ENCODE measurements at regions not wholly inside any gene's neighbourhood (a gene's known extent, or its start where the extent isn't known, plus 50 kb on each side); places are given as distances from the start of the nearest gene placed in this dataset.

- no peak for FAIRE-seq
- Histone ChIP-seq H2AFZ (ENCODE audit: low read depth, low read length) (no peak overlapping the region), H3K4me1 (ENCODE audit: control insufficient read depth, extremely low read depth, insufficient read depth, low read length) (no peaks in the 10 kb centered on the region), H3K9me1 (replicated peaks; ENCODE audit: control insufficient read depth, extremely low read depth, insufficient read depth, low read length) (no peaks in the 10 kb centered on the region), H3K9me3 (replicated peaks; ENCODE audit: control insufficient read depth, insufficient read depth, low read length) (no peaks in the 10 kb centered on the region), H3K4me3 (replicated peaks in 1 of 3; ENCODE audit: insufficient read depth in 1 of 3, low read depth in 1 of 3, low read length in 3 of 3) (no peak overlapping the region), H3K36me3 (ENCODE audit: control insufficient read depth in 2 of 2, extremely low read depth in 1 of 2, insufficient read depth in 2 of 2, low read length in 2 of 2) (no peaks in the 10 kb centered on the region), H3K9ac (replicated peaks; ENCODE audit: extremely low read depth, insufficient read depth, low read length) (no peak overlapping the region), H3K79me2 (ENCODE audit: control insufficient read depth, insufficient read depth, low read length) (no peaks in the 10 kb centered on the region), H3K27ac (ENCODE audit: insufficient read depth, low read depth, low read length) (no peak overlapping the region), H3K27me3 (ENCODE audit: control insufficient read depth in 2 of 2, insufficient read depth in 2 of 2, low read length in 2 of 2) (no peaks in the 10 kb centered on the region), H3K4me2 (ENCODE audit: insufficient read depth, low read length) (no peak overlapping the region), H4K20me1 (replicated peaks; ENCODE audit: control insufficient read depth, extremely low read depth, insufficient read depth, low read length) (no peaks in the 10 kb centered on the region)
- ChIA-PET POLR2A (no interaction called here), CTCF (no interaction called here)
- no peak for DNase-seq (ENCODE audit: low read depth, low spot score)
- dilution Hi-C loops (cut with MboI; ENCODE audit: extremely low pct_ligation_motif_present, low sequenced_read_pairs): no loop called here
- intact Hi-C loops (cut with micrococcal nuclease): no loop called here
- TF ChIP-seq MAX (IDR thresholded peaks at IDR 0.05; ENCODE audit: insufficient read depth, insufficient read length) (no peak), CTCF (IDR thresholded peaks at IDR 0.05; ENCODE audit: extremely low read depth in 1 of 2, insufficient read depth in 1 of 2, low read depth in 1 of 2, low read length in 2 of 2) (no peak), POLR2A (IDR thresholded peaks at IDR 0.05; ENCODE audit: low read depth, low read length) (no peak), JUN (IDR thresholded peaks at IDR 0.05; ENCODE audit: borderline replicate concordance, insufficient read depth, insufficient read length, low read depth) (no peak), EZH2 (IDR thresholded peaks at IDR 0.05; ENCODE audit: borderline replicate concordance, low read depth, low read length, severe bottlenecking) (no peak), FOS (IDR thresholded peaks at IDR 0.05; ENCODE audit: borderline replicate concordance, insufficient read depth, low read length) (no peak), GATA2 (IDR thresholded peaks at IDR 0.05; ENCODE audit: insufficient read depth, insufficient read length, low read depth, low read length) (no peak), MYC (IDR thresholded peaks at IDR 0.05; ENCODE audit: low read depth, low read length) (no peak), POLR2AphosphoS5 (IDR thresholded peaks at IDR 0.05; ENCODE audit: insufficient read depth, low read depth, low read length) (no peak)
- BruUV-seq (replicated peaks): no TSS peak
Observed at GRCh38 chr11:28636566-28636965, 528.4 kb downstream of the METTL15 start.
